SH-SY5Y (cell line): ENCODE measurements at regions not wholly inside any gene's neighbourhood (a gene's known extent, or its start where the extent isn't known, plus 50 kb on each side); places are given as distances from the start of the nearest gene placed in this dataset.

ENCODE experiments used
- GATA2 ChIP-seq: IDR thresholded peaks from 2 replicates; pipeline ENCODE4 v1.6.1; 2011; ENCODE audit warnings: mild to moderate bottlenecking, low read depth, low read length
- GATA3 ChIP-seq: IDR thresholded peaks from 2 replicates; pipeline ENCODE4 v1.6.1; 2011; ENCODE audit warnings: low read depth, mild to moderate bottlenecking, low read length, moderate library complexity

DNA sequence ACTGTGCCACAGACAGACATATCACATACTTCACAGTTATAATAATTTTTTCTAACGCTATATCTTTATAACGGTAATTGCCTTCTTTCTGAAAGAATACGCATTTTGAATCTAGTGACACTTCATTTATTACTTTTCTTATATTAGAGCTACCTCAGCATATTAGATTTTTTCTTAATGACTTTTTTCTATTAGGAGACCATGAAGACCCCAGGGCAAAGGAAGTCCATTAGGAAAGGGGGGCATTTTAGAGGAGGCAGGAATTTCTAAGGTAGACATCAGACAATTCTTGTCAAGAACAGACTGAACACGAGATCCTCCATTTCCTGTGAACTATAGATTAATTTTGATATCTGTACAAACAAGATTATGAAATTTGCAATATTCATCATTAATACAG is 90.5 kb upstream of the NSMCE3 start:
- TF ChIP-seq GATA2 (no peak), GATA3 (no peak)

DNA sequence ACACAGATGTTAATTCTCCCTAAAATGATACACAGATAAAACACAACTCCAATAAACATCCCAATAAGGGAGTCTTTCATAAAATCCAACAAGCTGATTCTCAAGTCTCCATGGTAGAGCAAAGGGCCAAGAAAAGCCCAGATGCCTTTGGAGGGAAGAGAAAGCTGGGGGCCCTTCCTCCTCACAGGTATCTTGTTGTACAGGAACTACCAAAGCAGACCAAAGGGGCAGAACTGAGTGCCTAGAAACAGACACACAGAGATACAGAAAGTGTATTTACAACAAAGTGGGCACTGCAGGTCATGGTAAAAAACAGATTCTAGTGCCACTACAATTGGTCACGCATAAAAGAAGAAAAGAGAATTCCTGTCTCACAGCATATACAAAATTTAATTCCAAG is 87.2 kb upstream of the NSMCE3 start:
- TF ChIP-seq GATA2, result no peak

DNA sequence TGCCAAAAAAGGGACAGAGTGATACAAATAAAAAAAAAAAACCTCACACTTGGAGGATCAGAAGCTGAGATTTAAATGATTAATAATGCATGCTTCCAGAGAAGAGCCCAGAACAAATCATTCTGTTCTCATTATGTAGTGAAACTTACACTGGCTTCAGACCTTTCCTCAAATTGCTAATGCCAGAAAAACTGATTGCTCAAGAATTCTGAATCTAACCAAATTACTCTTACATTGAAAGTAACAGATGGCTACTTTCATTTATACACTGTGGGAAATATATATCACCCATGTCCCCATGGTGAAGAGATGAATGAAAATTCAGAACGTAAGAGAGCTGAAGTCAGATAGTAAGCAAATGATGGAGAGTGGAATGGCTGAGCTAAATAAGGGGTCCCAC is 85.9 kb upstream of the NSMCE3 start:
- TF ChIP-seq GATA3 (no peak), GATA2 (no peak)

DNA sequence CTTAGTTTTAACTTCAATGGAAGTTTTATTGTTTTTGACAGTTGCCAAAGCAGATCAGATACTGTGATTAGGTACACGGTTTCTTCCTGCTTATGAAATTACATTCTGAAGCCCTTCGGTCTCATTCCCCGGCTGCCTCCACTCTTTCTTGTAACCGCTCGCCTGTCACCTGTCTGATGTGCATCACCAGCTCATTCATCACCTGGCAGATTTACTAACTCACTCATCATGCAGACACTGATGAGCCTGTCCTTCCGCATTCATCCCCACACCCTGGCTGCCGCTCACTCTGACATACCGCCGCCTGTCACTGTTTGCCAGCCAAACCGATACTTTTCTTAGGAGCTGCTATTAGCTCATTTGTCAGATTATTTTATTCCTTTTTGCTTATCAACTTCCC is 82.8 kb upstream of the NSMCE3 start:
- TF ChIP-seq GATA2, result no peak
- no peak for TF ChIP-seq GATA3

DNA sequence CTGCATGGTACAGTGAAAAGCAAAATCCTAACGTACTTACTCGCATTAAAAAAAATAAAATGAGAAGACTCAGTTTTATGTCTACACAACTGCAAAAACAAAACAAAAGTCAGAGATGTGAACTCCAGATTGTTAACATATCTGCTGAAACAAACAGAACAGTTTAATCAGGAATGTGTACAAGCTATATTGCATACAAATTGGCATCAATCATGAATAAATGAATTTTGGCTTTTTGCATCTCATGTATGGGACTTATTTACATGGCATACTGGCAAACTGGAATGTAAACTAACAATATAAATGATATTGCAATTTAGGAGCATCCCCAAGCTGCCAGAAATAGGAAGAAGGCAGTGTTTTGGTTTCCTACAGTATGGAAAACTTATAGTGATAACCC is 79.6 kb upstream of the NSMCE3 start:
- TF ChIP-seq GATA2 (no peak), GATA3 (no peak)

DNA sequence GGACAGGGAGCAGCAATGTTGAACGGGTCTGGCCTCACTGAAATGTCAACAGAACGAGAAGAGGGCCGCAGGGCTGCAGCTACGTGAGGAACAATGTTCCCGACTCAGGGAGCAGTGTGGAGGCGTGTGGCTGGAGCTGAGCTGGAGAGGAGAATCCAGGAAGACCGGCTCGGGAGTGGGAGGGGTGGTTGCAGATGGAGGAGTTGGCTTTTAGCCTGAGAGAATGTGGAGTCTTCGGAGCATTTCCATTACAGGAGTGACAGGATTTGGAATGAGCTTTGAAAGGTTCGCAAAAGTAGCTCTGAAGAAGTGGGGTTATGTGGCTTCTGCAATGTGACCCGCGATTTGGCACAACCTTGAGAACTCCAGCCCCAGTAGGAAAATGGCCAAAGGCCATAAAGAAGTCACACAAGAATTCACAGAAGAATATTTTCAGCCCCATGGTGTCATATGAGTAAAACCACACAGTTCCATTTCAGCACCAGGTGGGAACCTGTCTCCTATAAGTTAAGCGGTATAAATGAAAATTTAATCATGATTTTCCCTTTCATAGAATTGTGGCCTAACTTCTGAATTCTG is 78.8 kb upstream of the NSMCE3 start:
- TF ChIP-seq GATA2, result no peak

DNA sequence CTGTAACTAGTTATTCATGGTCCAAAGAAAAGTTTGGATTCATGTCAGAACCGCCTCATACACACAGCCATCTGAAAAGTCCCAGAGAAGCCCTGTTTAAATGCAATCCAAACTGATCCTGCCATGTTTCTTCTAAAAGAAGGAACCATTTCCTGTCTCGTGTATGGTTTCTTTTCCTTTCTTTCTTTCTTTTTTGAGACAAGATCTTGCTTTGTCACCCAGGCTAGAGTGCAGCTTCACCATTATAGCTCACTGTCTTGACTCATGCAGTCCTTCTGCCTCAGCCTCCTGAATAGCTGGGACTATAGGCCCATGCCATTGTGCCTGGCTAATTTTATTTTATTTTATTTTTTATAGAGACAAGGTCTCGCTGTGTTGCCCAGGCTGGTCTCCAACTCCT is 77.4 kb upstream of the NSMCE3 start:
- TF ChIP-seq GATA2, result no peak
- no peak for TF ChIP-seq GATA3

DNA sequence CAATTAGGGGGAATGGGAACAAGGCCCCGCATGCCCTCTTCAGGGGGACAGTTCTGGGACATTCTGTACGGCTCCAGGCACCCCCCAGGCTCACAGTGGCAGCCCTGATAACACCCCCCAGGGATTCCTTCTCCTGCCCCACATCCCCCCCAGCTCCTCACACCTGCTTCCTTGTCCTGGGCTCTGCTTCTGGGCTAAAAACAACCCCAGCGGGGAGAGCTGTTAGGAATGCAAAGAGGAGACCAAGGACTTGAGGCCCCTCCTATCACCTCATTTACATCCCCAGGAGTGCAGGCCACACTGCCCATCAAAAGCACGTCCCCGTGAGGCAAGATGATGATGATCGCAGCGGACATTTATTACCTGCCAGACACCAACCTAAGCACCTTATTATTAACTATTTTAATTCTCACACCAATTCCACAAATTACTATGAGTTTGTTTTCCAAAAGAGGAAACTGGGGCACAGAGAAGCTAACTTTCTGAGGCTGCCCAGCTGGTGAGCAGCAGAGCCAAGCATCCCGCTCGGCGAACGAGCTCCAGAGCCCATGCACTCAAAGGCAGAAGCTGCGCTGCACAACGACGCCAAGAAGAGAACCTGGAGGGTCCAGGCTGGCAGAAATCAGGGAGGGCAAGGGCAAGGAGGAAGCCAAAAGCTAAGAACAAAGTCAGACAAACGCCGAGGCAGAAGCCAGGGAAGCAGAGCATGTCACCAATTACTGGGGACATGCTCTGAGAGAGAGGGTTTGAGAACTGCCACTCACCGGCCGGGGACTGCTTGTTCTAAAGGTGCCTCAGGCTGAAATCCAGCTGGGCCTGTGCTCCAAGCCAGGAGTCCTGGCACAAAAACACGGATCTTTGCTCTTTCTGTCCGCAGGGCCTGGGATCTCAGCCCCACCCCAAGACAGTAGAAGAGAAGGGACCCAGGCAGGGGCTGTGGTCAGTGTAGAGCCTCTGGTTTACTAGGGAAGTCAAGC is 76.2 kb upstream of the NSMCE3 start:
- TF ChIP-seq GATA2 (no peak), GATA3 (no peak)

DNA sequence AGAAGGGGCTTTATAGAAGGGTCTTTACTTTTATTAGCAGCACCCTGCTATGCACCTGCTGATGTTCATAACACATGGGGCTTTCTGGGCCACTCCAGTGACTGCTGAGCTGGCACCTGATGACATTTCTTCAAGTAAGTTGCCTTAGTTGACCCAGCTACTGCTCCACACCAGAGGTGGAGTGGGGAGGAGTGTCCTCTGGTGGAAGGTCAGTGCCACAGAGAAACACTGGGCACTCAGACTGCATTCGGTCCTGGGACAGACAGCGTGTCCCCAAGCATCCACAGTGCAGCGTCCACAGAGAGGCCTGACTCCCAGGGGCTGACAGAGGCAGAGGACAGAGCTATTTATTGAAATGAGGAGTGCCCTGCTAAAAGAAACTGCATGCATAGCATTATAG is 74.9 kb upstream of the NSMCE3 start:
- TF ChIP-seq GATA2 (no peak), GATA3 (no peak)

DNA sequence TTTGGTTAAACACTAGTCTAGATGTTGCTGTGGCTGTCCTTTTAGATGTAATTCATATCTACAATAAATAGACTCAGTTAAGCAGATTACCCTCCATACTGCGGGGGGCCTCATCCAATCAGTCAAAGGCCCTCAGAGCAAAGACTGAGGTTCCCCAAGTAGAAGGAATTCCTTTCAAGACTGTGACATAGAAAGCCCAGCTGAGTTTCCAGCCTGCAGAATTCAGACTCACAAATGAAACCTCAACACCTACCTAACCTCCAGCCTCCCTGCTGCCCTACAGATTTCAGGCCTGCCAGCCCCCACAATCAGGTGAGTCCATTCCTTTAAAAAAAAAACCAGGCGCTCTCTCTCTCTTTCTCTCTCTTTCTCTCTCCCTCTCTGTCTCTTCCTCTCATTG is 73.6 kb upstream of the NSMCE3 start:
- TF ChIP-seq GATA3, result no peak
- no peak for TF ChIP-seq GATA2

DNA sequence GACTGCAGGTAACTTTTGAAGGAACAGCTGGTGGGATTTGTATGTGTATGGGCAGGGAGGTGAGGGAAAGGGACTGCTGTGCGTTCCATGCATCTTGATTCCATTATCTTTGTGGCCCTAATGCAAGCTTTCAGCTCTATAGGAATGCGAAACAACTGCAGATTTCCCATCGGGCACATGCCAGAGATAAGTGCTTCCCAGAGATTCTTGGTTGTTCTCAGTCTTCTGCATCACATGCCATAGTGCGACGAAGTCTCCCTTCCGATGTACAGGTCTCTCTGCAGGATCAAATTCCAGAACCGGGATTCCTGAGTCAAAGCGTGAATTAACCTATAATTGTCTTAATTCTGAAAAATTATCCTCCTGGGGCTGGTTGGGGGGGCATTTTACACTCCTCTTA is 72.6 kb upstream of the NSMCE3 start:
- no peak for TF ChIP-seq GATA3

DNA sequence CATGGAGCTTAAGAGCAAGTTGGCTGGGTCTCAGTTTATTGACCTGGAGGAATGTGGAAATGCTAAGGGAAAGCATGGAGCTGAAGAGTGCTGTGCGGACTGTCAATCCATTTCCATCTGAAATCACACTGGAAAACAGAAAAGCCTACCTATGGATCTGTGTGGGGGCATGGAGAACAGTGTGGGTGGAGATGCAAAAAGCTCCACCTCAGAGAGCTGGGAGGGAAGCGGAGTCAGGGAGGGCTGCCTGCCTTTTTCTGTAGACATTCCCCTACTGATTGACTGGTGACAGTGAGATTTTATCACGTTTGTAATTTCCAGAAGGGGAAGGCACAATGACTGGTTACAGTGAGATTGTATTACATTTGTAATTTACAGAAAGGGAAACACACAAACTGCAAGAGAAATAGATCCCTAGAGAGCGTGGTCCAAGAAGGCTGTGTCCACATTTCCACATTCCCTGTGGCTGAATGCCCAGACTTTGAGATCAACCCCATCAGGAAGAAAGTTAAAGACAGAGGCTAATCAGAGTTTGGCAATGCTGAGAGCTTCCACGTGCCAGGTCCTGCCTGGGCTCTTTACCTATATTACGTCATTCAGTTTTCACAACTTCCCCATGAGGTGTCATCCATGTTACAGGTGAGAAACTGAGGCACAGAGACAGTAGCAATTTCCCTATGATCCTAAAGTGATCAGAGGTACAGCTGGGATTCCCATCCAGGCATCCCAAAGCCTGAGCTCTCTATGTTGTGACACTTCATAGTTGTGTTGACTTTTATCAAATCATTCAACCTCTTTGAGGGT is 67.7 kb upstream of the NSMCE3 start:
- TF ChIP-seq GATA3, result no peak

DNA sequence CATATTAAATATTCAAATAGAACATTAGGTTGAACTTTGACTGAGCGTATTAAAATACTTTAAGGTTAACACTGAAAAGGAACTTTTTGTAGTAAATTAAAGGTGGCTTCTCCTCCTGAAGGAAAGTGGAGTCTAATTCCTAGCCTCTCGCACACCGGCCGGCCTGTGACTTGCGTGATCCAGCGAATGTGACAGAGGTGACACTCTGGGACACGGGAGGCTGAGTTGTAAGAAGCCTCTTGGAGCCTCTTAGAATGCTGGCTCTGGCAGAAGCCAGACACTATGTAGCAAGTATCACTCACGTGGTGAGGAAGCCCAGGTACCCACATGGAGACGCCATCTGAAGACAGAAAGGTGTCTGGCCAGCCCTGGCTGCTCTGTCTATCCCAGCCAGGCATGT is 64.9 kb upstream of the NSMCE3 start:
- no peak for TF ChIP-seq GATA2
- no peak for TF ChIP-seq GATA3

DNA sequence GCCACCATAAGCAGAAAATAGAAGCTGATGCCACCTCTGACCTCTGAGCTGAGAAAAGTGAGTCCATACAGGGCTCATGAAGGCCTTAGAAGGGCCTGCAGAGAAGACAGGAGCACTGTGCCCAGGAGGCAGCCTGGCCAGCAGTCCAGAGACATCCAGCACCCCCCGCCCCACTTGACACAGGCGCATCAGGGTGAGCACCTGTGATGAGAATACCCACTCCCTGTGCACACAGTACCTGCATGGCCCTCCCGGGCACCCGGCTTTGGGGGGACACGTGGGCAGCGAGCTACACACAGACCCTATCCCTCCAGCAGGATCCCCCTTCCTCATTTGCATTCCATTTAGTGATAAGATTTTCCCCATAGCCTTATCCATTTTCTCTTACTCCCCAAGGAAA is 63.6 kb upstream of the NSMCE3 start:
- TF ChIP-seq GATA3 (no peak), GATA2 (no peak)

DNA sequence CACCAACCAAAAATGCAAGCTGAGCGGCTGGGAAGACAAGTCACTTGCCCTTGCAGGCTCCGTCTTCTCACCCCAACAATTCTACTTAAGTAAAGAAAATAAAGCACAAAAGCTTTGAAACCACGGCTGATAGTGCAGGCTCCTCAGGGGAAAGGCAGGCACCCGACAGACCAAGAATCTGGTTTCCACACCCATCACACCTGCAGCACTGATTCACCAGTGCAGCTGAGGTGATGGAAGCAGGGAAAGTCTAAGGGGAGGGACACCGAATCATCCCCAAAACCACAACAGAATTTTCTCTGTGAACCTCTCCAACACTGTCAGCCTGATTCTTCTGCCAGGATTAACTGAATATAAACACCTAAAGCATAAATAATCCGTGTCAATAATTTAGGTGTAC is 62.0 kb upstream of the NSMCE3 start:
- no peak for TF ChIP-seq GATA3
- no peak for TF ChIP-seq GATA2
